ENCODE measurements at regions not wholly inside any gene's neighbourhood (a gene's known extent, or its start where the extent isn't known, plus 50 kb on each side); places are given as distances from the start of the nearest gene placed in this dataset.

DNA sequence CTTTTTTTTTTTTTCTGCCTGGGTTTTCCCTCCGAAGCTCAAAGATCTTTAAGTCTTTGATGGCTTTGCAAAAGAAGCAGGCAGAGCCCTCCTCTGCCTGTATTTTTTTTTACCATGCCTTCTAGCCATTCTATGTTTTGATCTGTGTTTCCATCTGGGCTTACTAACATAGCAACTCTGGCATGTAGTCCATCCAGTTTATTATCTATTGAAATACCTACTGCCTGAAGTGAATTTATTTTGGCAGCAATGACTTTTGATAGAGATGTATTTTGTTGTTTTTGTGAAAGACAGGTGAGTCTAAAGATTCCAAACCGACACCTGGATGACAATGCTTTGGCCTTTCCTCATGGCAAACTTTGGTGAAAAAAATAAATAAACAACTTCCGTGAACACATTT, 1157.7 kb upstream of the MAP3K7 start:
- TF ChIP-seq POLR2AphosphoS5 (IDR thresholded peaks at IDR 0.05; ENCODE audit: low read depth, low read length), result no peak
- no peak for TF ChIP-seq POLR2A (IDR thresholded peaks at IDR 0.05; ENCODE audit: low read depth, low read length)
